Caco-2 (cell line): ENCODE measurements at regions not wholly inside any gene's neighbourhood (a gene's known extent, or its start where the extent isn't known, plus 50 kb on each side); places are given as distances from the start of the nearest gene placed in this dataset.

ENCODE experiments used
- BruUV-seq: library from RNA; stranded (reverse); fragments of 400-500 nt; replicated peaks from 2 replicates; lab custom pipeline; 2021; lab: Mats Ljungman, UMichigan
- CTCF ChIA-PET: fragments of 300-600 bp; sonication (Branson Sonifier 250); formaldehyde crosslinking; loops from one replicate; lab custom pipeline; 2022; ENCODE audit warnings: antibody characterized with exemption; lab: Charles Lee
- POLR2A ChIA-PET: fragments of 300-600 bp; sonication (Branson Sonifier 250); formaldehyde crosslinking; loops from one replicate; lab custom pipeline; 2022; ENCODE audit warnings: antibody characterized with exemption; lab: Charles Lee
- DNase-seq, 2 experiments: peaks; one replicate each; pipeline versions ENCODE4 v3.0.0 to v3.0.0-alpha.2; 2020 to 2022
- H3K27me3 ChIP-seq: replicated peaks from 2 replicates; pipeline ENCODE4 v1.6.0; 2011; ENCODE audit warnings: low read length; ENCODE audit not compliant: control insufficient read depth, insufficient read depth
- H3K36me3 ChIP-seq: 2 replicates; pipeline ENCODE4 v1.5.1; 2011; ENCODE audit warnings: low read length; ENCODE audit not compliant: control insufficient read depth, insufficient read depth
- H3K4me1 ChIP-seq: fragments of 250-450 bp; sonication (Bioruptor Pico); 2 replicates; pipeline ENCODE4 v1.5.1; 2020; ENCODE audit warnings: mild to moderate bottlenecking
- H3K4me3 ChIP-seq: 2 replicates; pipeline ENCODE4 v1.5.1; 2011; ENCODE audit warnings: low read depth, mild to moderate bottlenecking, control low read depth, low read length
- H3K9me3 ChIP-seq: fragments of 250-450 bp; sonication (Bioruptor Pico); 2 replicates; pipeline ENCODE4 v1.5.1; 2020; ENCODE audit warnings: mild to moderate bottlenecking, moderate library complexity
- H3K27ac Mint-ChIP-seq: one replicate; pipeline ENCODE4 v1.8.0; 2022; ENCODE audit warnings: mixed read lengths; ENCODE audit not compliant: unreplicated experiment
- H3K27me3 Mint-ChIP-seq: one replicate; pipeline ENCODE4 v1.8.0; 2022; ENCODE audit warnings: mixed read lengths; ENCODE audit not compliant: insufficient read depth, unreplicated experiment
- H3K36me3 Mint-ChIP-seq: one replicate; pipeline ENCODE4 v1.8.0; 2022; ENCODE audit warnings: mild to moderate bottlenecking, mixed read lengths; ENCODE audit not compliant: insufficient read depth, unreplicated experiment
- H3K4me1 Mint-ChIP-seq: one replicate; pipeline ENCODE4 v1.8.0; 2022; ENCODE audit warnings: low read depth, mixed read lengths; ENCODE audit not compliant: unreplicated experiment
- H3K4me3 Mint-ChIP-seq: one replicate; pipeline ENCODE4 v1.8.0; 2022; ENCODE audit warnings: mild to moderate bottlenecking, moderate library complexity, mixed read lengths; ENCODE audit not compliant: unreplicated experiment
- H3K9me3 Mint-ChIP-seq: one replicate; pipeline ENCODE4 v1.8.0; 2022; ENCODE audit warnings: mixed read lengths; ENCODE audit not compliant: unreplicated experiment
- CTCF ChIP-seq, 2 experiments: fragments of 200-600 bp in 1 of 2; IDR thresholded peaks; 1 replicate in 1 of 2; 2 replicates in 1 of 2; pipeline versions ENCODE4 v1.5.1 to v1.8.0; 2011 to 2022; ENCODE audit warnings: antibody characterized with exemption in 1 of 2, control low read depth in 1 of 2, inconsistent platforms in 1 of 2, low read depth in 1 of 2, low read length in 1 of 2, mild to moderate bottlenecking in 1 of 2, moderate library complexity in 1 of 2; ENCODE audit not compliant: insufficient read depth in 1 of 2, severe bottlenecking in 1 of 2, unreplicated experiment in 1 of 2
- intact Hi-C: fragments of 100-400 bp; cut with micrococcal nuclease; formaldehyde crosslinking; loops from one replicate; pipeline ENCODE4 v1.10.0; 2022; ENCODE audit not compliant: unreplicated experiment

DNA sequence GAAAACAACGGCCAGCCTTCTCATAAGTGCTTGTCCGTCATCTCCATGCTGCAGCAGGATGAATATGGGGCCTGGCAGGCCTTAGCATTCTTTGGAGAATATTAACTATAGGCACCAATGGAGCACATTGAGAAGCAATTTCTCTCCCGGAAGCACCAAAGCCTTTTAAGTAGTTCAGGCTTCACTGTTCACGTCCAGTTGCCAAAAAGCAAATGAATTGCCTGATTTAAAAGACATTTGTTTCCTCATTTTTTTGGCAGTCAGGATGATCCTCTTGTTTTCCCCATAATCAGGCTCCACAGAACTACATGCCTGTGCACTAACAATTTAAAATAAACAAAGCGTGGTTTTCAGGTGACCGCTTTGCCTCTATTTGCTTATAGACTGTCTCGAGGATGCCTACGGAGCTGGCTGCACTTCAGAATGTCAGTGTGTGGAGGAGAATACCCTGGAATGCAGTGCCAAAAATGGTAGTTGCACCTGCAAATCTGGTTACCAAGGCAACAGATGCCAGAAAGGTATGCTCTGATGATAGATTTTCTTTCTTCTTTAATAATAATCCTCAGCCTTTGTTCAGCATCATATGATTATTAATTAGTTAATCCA lies 725.2 kb upstream of the GOLIM4 start:
- H3K4me1 ChIP-seq = no peaks in the 10 kb centered on the region
- no peak for DNase-seq
- no peaks in the 10 kb centered on the region for H3K36me3 Mint-ChIP-seq
- TF ChIP-seq CTCF (IDR thresholded peaks at IDR 0.05; ENCODE audit: insufficient read depth in 1 of 2, low read depth in 1 of 2, low read length in 1 of 2, severe bottlenecking in 1 of 2, unreplicated experiment in 1 of 2) = no peak
- H3K4me3 ChIP-seq = no peak overlapping the region
- CTCF ChIA-PET = no interaction called here
- no peak overlapping the region for H3K4me3 Mint-ChIP-seq
- POLR2A ChIA-PET = no interaction called here
- H3K27me3 ChIP-seq = no peaks in the 10 kb centered on the region
- no peaks in the 10 kb centered on the region for H3K4me1 Mint-ChIP-seq
- intact Hi-C loops = no loop called here
- H3K9me3 ChIP-seq = no peaks in the 10 kb centered on the region
- H3K27me3 Mint-ChIP-seq = peaks cover 6% of the 10 kb centered on the region
- no peaks in the 10 kb centered on the region for H3K36me3 ChIP-seq
- H3K9me3 Mint-ChIP-seq = no peaks in the 10 kb centered on the region
- H3K27ac Mint-ChIP-seq = no peak overlapping the region
- no TSS peak for BruUV-seq

DNA sequence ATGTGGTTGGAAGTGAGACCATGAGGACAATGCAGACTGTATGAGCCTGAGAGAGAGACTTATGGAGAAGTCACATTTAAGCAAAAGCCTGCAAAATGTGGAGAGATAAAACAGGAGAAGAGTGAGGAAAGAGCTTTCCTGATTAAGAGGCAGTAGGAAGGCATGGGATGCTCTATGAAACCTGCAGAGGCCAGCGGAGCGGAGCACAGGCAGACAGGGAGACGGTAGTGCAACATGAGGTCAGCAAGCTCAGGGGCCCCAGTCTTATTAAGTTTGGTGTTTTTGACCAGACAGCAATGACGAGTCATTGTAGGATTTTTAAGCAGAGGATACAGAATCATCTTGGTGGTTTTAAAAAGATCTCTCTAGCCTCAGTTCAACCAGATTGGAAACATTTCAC lies 721.5 kb upstream of the GOLIM4 start:
- no peaks in the 10 kb centered on the region for H3K36me3 ChIP-seq
- no TSS peak for BruUV-seq
- DNase-seq = no peak
- ChIA-PET POLR2A (no interaction called here), CTCF (no interaction called here)
- intact Hi-C loops = no loop called here
- no peaks in the 10 kb centered on the region for H3K4me1 Mint-ChIP-seq
- no peaks in the 10 kb centered on the region for H3K9me3 ChIP-seq
- peaks cover 6% of the 10 kb centered on the region for H3K27me3 Mint-ChIP-seq
- no peaks in the 10 kb centered on the region for H3K9me3 Mint-ChIP-seq
- TF ChIP-seq CTCF (IDR thresholded peaks at IDR 0.05; ENCODE audit: insufficient read depth in 1 of 2, low read depth in 1 of 2, low read length in 1 of 2, severe bottlenecking in 1 of 2, unreplicated experiment in 1 of 2) = no peak
- no peaks in the 10 kb centered on the region for H3K27me3 ChIP-seq
- H3K36me3 Mint-ChIP-seq = no peaks in the 10 kb centered on the region
- H3K27ac Mint-ChIP-seq = no peak overlapping the region
- H3K4me1 ChIP-seq = no peaks in the 10 kb centered on the region
- no peak overlapping the region for H3K4me3 Mint-ChIP-seq
- no peak overlapping the region for H3K4me3 ChIP-seq

GRCh38 chr3:168815946-168816345 lies 720.2 kb upstream of the GOLIM4 start:
- ChIA-PET POLR2A (no interaction called here), CTCF (interaction anchor here (0.6 kb wide), 1 partner anchor 1082 kb away, joined by 3 read pairs; the partner anchor contains the start of gene PDCD10)
- BruUV-seq = no TSS peak
- intact Hi-C loops = no loop called here
- no peak for TF ChIP-seq CTCF (IDR thresholded peaks at IDR 0.05; ENCODE audit: insufficient read depth in 1 of 2, low read depth in 1 of 2, low read length in 1 of 2, severe bottlenecking in 1 of 2, unreplicated experiment in 1 of 2)
- Mint-ChIP-seq H3K4me1 (no peaks in the 10 kb centered on the region), H3K27me3 (peaks cover 6% of the 10 kb centered on the region), H3K27ac (no peak overlapping the region), H3K9me3 (no peaks in the 10 kb centered on the region), H3K36me3 (no peaks in the 10 kb centered on the region), H3K4me3 (no peak overlapping the region)
- Histone ChIP-seq H3K36me3 (no peaks in the 10 kb centered on the region), H3K4me1 (no peaks in the 10 kb centered on the region), H3K27me3 (no peaks in the 10 kb centered on the region), H3K9me3 (no peaks in the 10 kb centered on the region), H3K4me3 (no peak overlapping the region)
- no peak for DNase-seq
